ENCODE measurements at regions not wholly inside any gene's neighbourhood (a gene's known extent, or its start where the extent isn't known, plus 50 kb on each side); places are given as distances from the start of the nearest gene placed in this dataset.

DNA sequence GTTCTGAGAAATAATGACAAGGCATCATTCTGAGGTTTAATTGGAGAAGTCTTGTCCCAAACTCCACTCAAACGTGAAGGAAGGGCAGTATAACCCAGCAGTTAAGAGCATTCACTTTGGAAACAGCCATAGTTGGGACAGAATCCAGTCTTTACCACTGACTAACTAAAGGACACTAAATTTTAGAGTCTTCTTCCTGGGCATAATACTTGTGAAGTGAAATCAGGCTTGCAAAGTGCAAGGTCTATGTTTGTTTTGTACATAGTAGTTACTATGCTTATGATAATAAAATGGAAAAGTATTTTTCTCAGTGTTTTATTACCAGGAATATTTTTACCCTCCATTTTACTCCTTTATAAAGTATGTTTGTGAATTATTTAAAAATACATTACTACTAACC lies 748.2 kb upstream of the ID2 start:
- Histone ChIP-seq H3K9me3 (ENCODE audit: low read depth) (no peaks in the 10 kb centered on the region), H3K9ac (no peak overlapping the region), H2AFZ (replicated peaks) (no peak overlapping the region), H3F3A (ENCODE audit: low read depth) (no peaks in the 10 kb centered on the region), H3K27me3 (no peaks in the 10 kb centered on the region), H3K27ac (no peak overlapping the region), H3K79me2 (ENCODE audit: low read depth) (no peaks in the 10 kb centered on the region), H3K4me2 (no peak overlapping the region), H3K4me3 (no peak overlapping the region), H3K36me3 (no peaks in the 10 kb centered on the region), H4K20me1 (ENCODE audit: low read depth) (no peaks in the 10 kb centered on the region), H3K4me1 (no peaks in the 10 kb centered on the region)
- no peak for DNase-seq (ENCODE audit: low spot score)
- Mint-ChIP-seq H3K9me3 (peaks cover 5% of the 10 kb centered on the region), H3K4me1 (peaks cover 2% of the 10 kb centered on the region), H3K27ac (no peak overlapping the region), H3K36me3 (no peaks in the 10 kb centered on the region), H3K27me3 (ENCODE audit: insufficient read depth, low read depth) (peaks cover 5% of the 10 kb centered on the region), H3K4me3 (no peak overlapping the region)
- no peak for TF ChIP-seq EZH2phosphoT487 (IDR thresholded peaks at IDR 0.05)
- no peak for TF ChIP-seq EZH2 (IDR thresholded peaks at IDR 0.05)
- TF ChIP-seq, protein P1, sequence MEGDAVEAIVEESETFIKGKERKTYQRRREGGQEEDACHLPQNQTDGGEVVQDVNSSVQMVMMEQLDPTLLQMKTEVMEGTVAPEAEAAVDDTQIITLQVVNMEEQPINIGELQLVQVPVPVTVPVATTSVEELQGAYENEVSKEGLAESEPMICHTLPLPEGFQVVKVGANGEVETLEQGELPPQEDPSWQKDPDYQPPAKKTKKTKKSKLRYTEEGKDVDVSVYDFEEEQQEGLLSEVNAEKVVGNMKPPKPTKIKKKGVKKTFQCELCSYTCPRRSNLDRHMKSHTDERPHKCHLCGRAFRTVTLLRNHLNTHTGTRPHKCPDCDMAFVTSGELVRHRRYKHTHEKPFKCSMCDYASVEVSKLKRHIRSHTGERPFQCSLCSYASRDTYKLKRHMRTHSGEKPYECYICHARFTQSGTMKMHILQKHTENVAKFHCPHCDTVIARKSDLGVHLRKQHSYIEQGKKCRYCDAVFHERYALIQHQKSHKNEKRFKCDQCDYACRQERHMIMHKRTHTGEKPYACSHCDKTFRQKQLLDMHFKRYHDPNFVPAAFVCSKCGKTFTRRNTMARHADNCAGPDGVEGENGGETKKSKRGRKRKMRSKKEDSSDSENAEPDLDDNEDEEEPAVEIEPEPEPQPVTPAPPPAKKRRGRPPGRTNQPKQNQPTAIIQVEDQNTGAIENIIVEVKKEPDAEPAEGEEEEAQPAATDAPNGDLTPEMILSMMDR (IDR thresholded peaks at IDR 0.05): no peak

DNA sequence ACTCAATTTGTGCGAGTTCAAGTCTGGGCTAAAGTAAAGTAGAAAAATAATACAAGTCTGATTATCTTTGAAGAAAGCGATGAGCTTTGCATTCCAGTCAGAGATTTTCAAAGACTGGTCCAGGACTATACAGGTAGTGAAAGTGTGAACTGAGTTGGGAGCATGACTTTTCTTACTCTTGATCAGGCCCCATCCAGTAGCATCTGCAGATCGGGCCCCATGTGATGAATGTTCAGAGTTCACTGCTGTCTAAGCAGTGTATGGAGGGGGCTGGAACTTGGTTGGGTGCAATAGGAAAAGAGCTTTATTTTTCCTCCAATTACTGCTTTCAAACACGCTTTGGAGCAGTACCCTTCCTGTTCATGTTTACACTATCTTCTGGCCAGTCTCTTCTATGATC lies 747.4 kb upstream of the ID2 start:
- Mint-ChIP-seq H3K27ac (no peak overlapping the region), H3K4me3 (no peak overlapping the region), H3K4me1 (no peaks in the 10 kb centered on the region), H3K36me3 (no peaks in the 10 kb centered on the region), H3K9me3 (peaks cover 5% of the 10 kb centered on the region), H3K27me3 (ENCODE audit: insufficient read depth, low read depth) (peaks cover 5% of the 10 kb centered on the region)
- H3K9me3 ChIP-seq (ENCODE audit: low read depth): no peaks in the 10 kb centered on the region
- H3F3A ChIP-seq (ENCODE audit: low read depth): no peaks in the 10 kb centered on the region
- no peaks in the 10 kb centered on the region for H3K36me3 ChIP-seq
- no peak overlapping the region for H3K4me2 ChIP-seq
- no peaks in the 10 kb centered on the region for H3K27me3 ChIP-seq
- no peak overlapping the region for H3K4me3 ChIP-seq
- no peak for TF ChIP-seq EZH2 (IDR thresholded peaks at IDR 0.05)
- TF ChIP-seq EZH2phosphoT487 (IDR thresholded peaks at IDR 0.05): no peak
- TF ChIP-seq, protein P1 (IDR thresholded peaks at IDR 0.05): no peak
- no peak overlapping the region for H3K9ac ChIP-seq
- no peak overlapping the region for H3K27ac ChIP-seq
- H4K20me1 ChIP-seq (ENCODE audit: low read depth): no peaks in the 10 kb centered on the region
- no peaks in the 10 kb centered on the region for H3K4me1 ChIP-seq
- DNase-seq (ENCODE audit: low spot score): no peak
- no peaks in the 10 kb centered on the region for H3K79me2 ChIP-seq (ENCODE audit: low read depth)
- no peak overlapping the region for H2AFZ ChIP-seq (replicated peaks)

DNA sequence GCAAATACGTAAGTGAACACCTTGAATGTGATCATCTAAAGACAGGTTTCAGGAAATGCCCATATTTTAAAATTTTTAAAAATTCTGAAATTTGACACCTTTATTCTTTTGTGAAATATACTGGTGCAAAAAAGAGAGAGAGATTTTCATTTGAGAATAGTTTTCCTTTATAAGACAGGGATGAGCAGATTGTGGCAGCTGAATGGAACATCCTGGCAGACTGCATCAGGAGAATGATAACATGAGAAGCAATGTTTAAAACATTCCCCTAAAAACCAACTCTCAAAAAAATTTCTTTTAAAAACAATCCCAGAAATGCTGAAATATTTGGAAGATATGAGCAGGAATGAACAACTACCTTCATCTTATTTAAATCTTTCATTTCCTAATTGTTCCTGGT lies 744.8 kb upstream of the ID2 start:
- H3K36me3 ChIP-seq: no peaks in the 10 kb centered on the region
- no peaks in the 10 kb centered on the region for H3K4me1 Mint-ChIP-seq
- H3K27ac Mint-ChIP-seq: no peak overlapping the region
- no peak overlapping the region for H3K4me3 Mint-ChIP-seq
- peaks cover 2% of the 10 kb centered on the region for H3K9me3 Mint-ChIP-seq
- no peak overlapping the region for H3K9ac ChIP-seq
- H3K4me1 ChIP-seq: no peaks in the 10 kb centered on the region
- TF ChIP-seq EZH2phosphoT487 (IDR thresholded peaks at IDR 0.05) (no peak), EZH2 (IDR thresholded peaks at IDR 0.05) (no peak)
- TF ChIP-seq, protein P1 (IDR thresholded peaks at IDR 0.05): no peak
- no peaks in the 10 kb centered on the region for H3K79me2 ChIP-seq (ENCODE audit: low read depth)
- H3F3A ChIP-seq (ENCODE audit: low read depth): no peaks in the 10 kb centered on the region
- H3K4me3 ChIP-seq: no peak overlapping the region
- no peaks in the 10 kb centered on the region for H3K36me3 Mint-ChIP-seq
- H4K20me1 ChIP-seq (ENCODE audit: low read depth): no peaks in the 10 kb centered on the region
- H2AFZ ChIP-seq (replicated peaks): no peak overlapping the region
- no peak for DNase-seq (ENCODE audit: low spot score)
- peaks cover 3% of the 10 kb centered on the region for H3K27me3 Mint-ChIP-seq (ENCODE audit: insufficient read depth, low read depth)
- no peak overlapping the region for H3K27ac ChIP-seq
- no peaks in the 10 kb centered on the region for H3K9me3 ChIP-seq (ENCODE audit: low read depth)
- no peaks in the 10 kb centered on the region for H3K27me3 ChIP-seq
- H3K4me2 ChIP-seq: no peak overlapping the region

DNA sequence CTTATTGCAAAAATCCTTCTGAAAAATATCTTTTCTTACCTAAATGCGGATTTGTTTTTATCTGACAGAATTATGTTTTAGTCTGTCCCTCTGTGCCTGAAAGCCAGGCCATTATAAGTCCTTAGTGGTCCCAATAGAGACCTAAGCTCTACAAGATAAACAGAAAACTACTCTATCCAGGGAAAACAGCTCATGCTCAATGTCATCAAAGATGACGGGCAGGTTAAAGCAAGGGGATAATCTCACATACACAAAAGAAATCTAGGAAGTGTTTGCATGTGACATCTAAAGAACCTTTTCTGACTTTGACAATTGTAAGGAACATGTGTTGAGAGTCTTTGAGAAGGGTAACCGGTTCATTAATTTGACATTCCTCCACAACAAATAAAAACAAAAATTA lies 741.1 kb upstream of the ID2 start:
- no peaks in the 10 kb centered on the region for H3K79me2 ChIP-seq (ENCODE audit: low read depth)
- no peaks in the 10 kb centered on the region for H3K4me1 ChIP-seq
- no peaks in the 10 kb centered on the region for H3K4me1 Mint-ChIP-seq
- TF ChIP-seq, protein P1 (IDR thresholded peaks at IDR 0.05): no peak
- TF ChIP-seq EZH2phosphoT487 (IDR thresholded peaks at IDR 0.05): no peak
- TF ChIP-seq EZH2 (IDR thresholded peaks at IDR 0.05): no peak
- no peaks in the 10 kb centered on the region for H3K9me3 ChIP-seq (ENCODE audit: low read depth)
- no peaks in the 10 kb centered on the region for H3F3A ChIP-seq (ENCODE audit: low read depth)
- DNase-seq (ENCODE audit: low spot score): no peak
- no peaks in the 10 kb centered on the region for H3K27me3 ChIP-seq
- H3K9ac ChIP-seq: no peak overlapping the region
- no peak overlapping the region for H3K27ac ChIP-seq
- no peaks in the 10 kb centered on the region for H4K20me1 ChIP-seq (ENCODE audit: low read depth)
- no peaks in the 10 kb centered on the region for H3K36me3 ChIP-seq
- H3K27ac Mint-ChIP-seq: no peak overlapping the region
- no peaks in the 10 kb centered on the region for H3K9me3 Mint-ChIP-seq
- H2AFZ ChIP-seq (replicated peaks): no peak overlapping the region
- no peaks in the 10 kb centered on the region for H3K36me3 Mint-ChIP-seq
- H3K27me3 Mint-ChIP-seq (ENCODE audit: insufficient read depth, low read depth): peaks cover 1% of the 10 kb centered on the region
- H3K4me3 Mint-ChIP-seq: no peak overlapping the region
- H3K4me3 ChIP-seq: no peak overlapping the region
- H3K4me2 ChIP-seq: no peak overlapping the region
